Fibroblast of lung (primary cell): ENCODE measurements at regions not wholly inside any gene's neighbourhood (a gene's known extent, or its start where the extent isn't known, plus 50 kb on each side); places are given as distances from the start of the nearest gene placed in this dataset.

Experiments
- DNase-seq, 2 donors: peaks; one replicate each; pipeline versions ENCODE4 v3.0.0 to v3.0.0-alpha.2; 2010; ENCODE audit warnings: low read depth in 2 of 2
- H2AFZ ChIP-seq: 2 replicates; pipeline ENCODE4 v1.5.1; 2012; ENCODE audit warnings: low read length, control low read depth, inconsistent platforms
- H3K27ac ChIP-seq: 2 replicates; pipeline ENCODE4 v1.5.1; 2011; ENCODE audit warnings: low read length, control low read depth; ENCODE audit not compliant: insufficient read depth
- H3K27me3 ChIP-seq: 2 replicates; pipeline ENCODE4 v1.5.1; 2011; ENCODE audit warnings: mild to moderate bottlenecking, low read length; ENCODE audit not compliant: control insufficient read depth, insufficient read depth
- H3K36me3 ChIP-seq: 2 replicates; pipeline ENCODE4 v1.5.1; 2011; ENCODE audit warnings: low read length; ENCODE audit not compliant: control insufficient read depth, insufficient read depth
- H3K4me1 ChIP-seq: 2 replicates; pipeline ENCODE4 v1.5.1; 2011; ENCODE audit warnings: low read length; ENCODE audit not compliant: control insufficient read depth, insufficient read depth; ENCODE audit errors: extremely low read depth
- H3K4me2 ChIP-seq: 2 replicates; pipeline ENCODE4 v1.5.1; 2011; ENCODE audit warnings: low read length, control low read depth; ENCODE audit not compliant: insufficient read depth; ENCODE audit errors: extremely low read depth
- H3K4me3 ChIP-seq, 4 experiments: fragments of 200-600 bp in 1 of 4; sonication (generic) in 1 of 4; replicated peaks in 1 of 4; 2 replicates each; pipeline ENCODE4 v1.5.1; 2011 to 2016; ENCODE audit warnings: low read length in 4 of 4, low read depth in 3 of 4, mild to moderate bottlenecking in 3 of 4, control low read depth in 2 of 4, inconsistent platforms in 1 of 4, mixed read lengths in 1 of 4; ENCODE audit not compliant: insufficient read depth in 1 of 4; ENCODE audit errors: control extremely low read depth in 1 of 4
- H3K79me2 ChIP-seq: 2 replicates; pipeline ENCODE4 v1.5.1; 2012; ENCODE audit warnings: mild to moderate bottlenecking, low read length, inconsistent platforms; ENCODE audit not compliant: control insufficient read depth, insufficient read depth
- H3K9ac ChIP-seq: 2 replicates; pipeline ENCODE4 v1.5.1; 2011; ENCODE audit warnings: mild to moderate bottlenecking, low read length, control low read depth; ENCODE audit not compliant: insufficient read depth
- H3K9me3 ChIP-seq: 2 replicates; pipeline ENCODE4 v1.5.1; 2012; ENCODE audit warnings: low read depth, low read length; ENCODE audit not compliant: control insufficient read depth, insufficient read depth
- H4K20me1 ChIP-seq: 2 replicates; pipeline ENCODE4 v1.5.1; 2011; ENCODE audit warnings: low read length; ENCODE audit not compliant: control insufficient read depth, insufficient read depth; ENCODE audit errors: extremely low read depth
- CTCF ChIP-seq, 2 donors: IDR thresholded peaks in 1 of 2; conservative IDR thresholded peaks in 1 of 2; 1 replicate in 1 of 2; 2 replicates in 1 of 2; pipeline ENCODE4 v1.5.1; 2011 to 2012; ENCODE audit warnings: low read length in 2 of 2, control low read depth in 1 of 2, inconsistent platforms in 1 of 2, low read depth in 1 of 2, mild to moderate bottlenecking in 1 of 2
- EZH2 ChIP-seq: IDR thresholded peaks from 2 replicates; pipeline ENCODE4 v1.5.1; 2012; ENCODE audit warnings: low read length, control low read depth, mild to moderate bottlenecking; ENCODE audit errors: missing control alignments

GRCh38 chr12:92444763-92445162 is 258.0 kb upstream of the PLEKHG7 start:
- H4K20me1 ChIP-seq = no peaks in the 10 kb centered on the region
- no peak overlapping the region for H2AFZ ChIP-seq
- H3K4me2 ChIP-seq = no peak overlapping the region
- TF ChIP-seq EZH2 = no peak
- no peak for TF ChIP-seq CTCF (conservative IDR thresholded peaks at IDR 0.05 in 1 of 2, IDR thresholded peaks at IDR 0.05 in 1 of 2; ENCODE audit: low read depth in 1 of 2, low read length in 2 of 2)
- no peaks in the 10 kb centered on the region for H3K36me3 ChIP-seq
- no peak for DNase-seq
- no peaks in the 10 kb centered on the region for H3K9me3 ChIP-seq
- no peaks in the 10 kb centered on the region for H3K79me2 ChIP-seq
- H3K27me3 ChIP-seq = no peaks in the 10 kb centered on the region
- no peak overlapping the region for H3K9ac ChIP-seq
- no peaks in the 10 kb centered on the region for H3K4me1 ChIP-seq
- no peak overlapping the region for H3K27ac ChIP-seq
- no peak overlapping the region for H3K4me3 ChIP-seq

GRCh38 chr12:92442782-92443181 is 260.0 kb upstream of the PLEKHG7 start:
- TF ChIP-seq CTCF (conservative IDR thresholded peaks at IDR 0.05 in 1 of 2, IDR thresholded peaks at IDR 0.05 in 1 of 2; ENCODE audit: low read depth in 1 of 2, low read length in 2 of 2) = no peak
- no peak for TF ChIP-seq EZH2
- H3K9ac ChIP-seq = no peak overlapping the region
- H3K9me3 ChIP-seq = no peaks in the 10 kb centered on the region
- H3K4me3 ChIP-seq = no peak overlapping the region
- no peak overlapping the region for H2AFZ ChIP-seq
- peak in 1 of 2 donors; percentile 27 for DNase-seq
- no peaks in the 10 kb centered on the region for H4K20me1 ChIP-seq
- no peaks in the 10 kb centered on the region for H3K36me3 ChIP-seq
- no peaks in the 10 kb centered on the region for H3K27me3 ChIP-seq
- no peak overlapping the region for H3K27ac ChIP-seq
- H3K4me2 ChIP-seq = no peak overlapping the region
- no peaks in the 10 kb centered on the region for H3K79me2 ChIP-seq
- H3K4me1 ChIP-seq = no peaks in the 10 kb centered on the region

- Histone ChIP-seq H3K4me1 (no peaks in the 10 kb centered on the region), H3K4me2 (no peak overlapping the region), H3K4me3 (no peak overlapping the region), H3K9ac (no peak overlapping the region), H3K27ac (no peak overlapping the region), H3K79me2 (no peaks in the 10 kb centered on the region), H3K27me3 (no peaks in the 10 kb centered on the region), H3K36me3 (no peaks in the 10 kb centered on the region), H3K9me3 (no peaks in the 10 kb centered on the region), H4K20me1 (no peaks in the 10 kb centered on the region), H2AFZ (no peak overlapping the region)
- DNase-seq = no peak
- no peak for TF ChIP-seq EZH2
- no peak for TF ChIP-seq CTCF (conservative IDR thresholded peaks at IDR 0.05 in 1 of 2, IDR thresholded peaks at IDR 0.05 in 1 of 2; ENCODE audit: low read depth in 1 of 2, low read length in 2 of 2)
These were observed 262.7 kb upstream of the PLEKHG7 start for GRCh38 chr12:92440072-92440471.
